Neural progenitor cell (in vitro differentiated cells): ENCODE measurements at regions not wholly inside any gene's neighbourhood (a gene's known extent, or its start where the extent isn't known, plus 50 kb on each side); places are given as distances from the start of the nearest gene placed in this dataset.

Experiments
- DNase-seq: peaks from one replicate; pipeline ENCODE4 v3.0.0-alpha.2; 2016; ENCODE audit warnings: low spot score
- H2AFZ ChIP-seq: fragments of 200-600 bp; sonication (generic); replicated peaks from 2 replicates; pipeline ENCODE4 v1.6.1; 2016; ENCODE audit warnings: antibody characterized with exemption
- H3F3A ChIP-seq: fragments of 200-600 bp; sonication (generic); 2 replicates; pipeline ENCODE4 v1.6.1; 2016; ENCODE audit warnings: antibody characterized with exemption, low read depth
- H3K27ac ChIP-seq: fragments of 200-600 bp; sonication (generic); 2 replicates; pipeline ENCODE4 v1.5.1; 2016; ENCODE audit warnings: mild to moderate bottlenecking
- H3K27me3 ChIP-seq: fragments of 200-600 bp; sonication (generic); 2 replicates; pipeline ENCODE4 v1.6.1; 2016; ENCODE audit warnings: mild to moderate bottlenecking, moderate library complexity
- H3K36me3 ChIP-seq: fragments of 200-600 bp; sonication (generic); 2 replicates; pipeline ENCODE4 v1.5.1; 2016
- H3K4me1 ChIP-seq: fragments of 200-600 bp; sonication (generic); 2 replicates; pipeline ENCODE4 v1.6.1; 2016; ENCODE audit warnings: mixed run types
- H3K4me2 ChIP-seq: fragments of 200-600 bp; sonication (generic); 2 replicates; pipeline ENCODE4 v1.6.1; 2016
- H3K4me3 ChIP-seq: fragments of 200-600 bp; sonication (generic); 2 replicates; pipeline ENCODE4 v1.5.1; 2016
- H3K79me2 ChIP-seq: fragments of 200-600 bp; sonication (generic); 2 replicates; pipeline ENCODE4 v1.6.1; 2016; ENCODE audit warnings: low read depth
- H3K9ac ChIP-seq: fragments of 200-600 bp; sonication (generic); 2 replicates; pipeline ENCODE4 v1.6.1; 2016
- H3K9me3 ChIP-seq: fragments of 200-600 bp; sonication (generic); 2 replicates; pipeline ENCODE4 v1.5.1; 2016; ENCODE audit warnings: low read depth
- H4K20me1 ChIP-seq: fragments of 200-600 bp; sonication (generic); 2 replicates; pipeline ENCODE4 v1.6.1; 2016; ENCODE audit warnings: low read depth
- H3K27ac Mint-ChIP-seq: 3 replicates; pipeline ENCODE4 v1.8.0; 2021; ENCODE audit warnings: mixed read lengths
- H3K27me3 Mint-ChIP-seq: 2 replicates; pipeline ENCODE4 v1.8.0; 2022; ENCODE audit warnings: low read depth, mild to moderate bottlenecking, inconsistent platforms, moderate library complexity, mixed read lengths; ENCODE audit not compliant: insufficient read depth
- H3K36me3 Mint-ChIP-seq: 3 replicates; pipeline ENCODE4 v1.8.0; 2021; ENCODE audit warnings: mixed read lengths
- H3K4me1 Mint-ChIP-seq: 3 replicates; pipeline ENCODE4 v1.8.0; 2021; ENCODE audit warnings: mixed read lengths
- H3K4me3 Mint-ChIP-seq: 3 replicates; pipeline ENCODE4 v1.8.0; 2021; ENCODE audit warnings: mild to moderate bottlenecking, moderate library complexity, mixed read lengths
- H3K9me3 Mint-ChIP-seq: 3 replicates; pipeline ENCODE4 v1.8.0; 2020; ENCODE audit warnings: mixed read lengths
- CTCF ChIP-seq: fragments of 200-600 bp; sonication (generic); IDR thresholded peaks from 2 replicates; pipeline ENCODE4 v1.5.1; 2017; ENCODE audit warnings: antibody characterized with exemption, mild to moderate bottlenecking
- EZH2 ChIP-seq: fragments of 200-600 bp; sonication (generic); IDR thresholded peaks from 2 replicates; pipeline ENCODE4 v1.6.1; 2017; ENCODE audit warnings: antibody characterized with exemption, mild to moderate bottlenecking, moderate library complexity
- EZH2phosphoT487 ChIP-seq: fragments of 200-600 bp; sonication (generic); IDR thresholded peaks from 2 replicates; pipeline ENCODE4 v1.6.1; 2017; ENCODE audit warnings: antibody characterized with exemption

GRCh38 chr1:147479864-147480564, 61.3 kb upstream of the BCL9 start:
- Histone ChIP-seq H3K79me2 (no peaks in the 10 kb centered on the region), H3K4me1 (no peaks in the 10 kb centered on the region), H3K4me2 (no peak overlapping the region), H3K27ac (no peak overlapping the region), H3F3A (no peaks in the 10 kb centered on the region), H3K4me3 (no peak overlapping the region), H3K9me3 (no peaks in the 10 kb centered on the region), H4K20me1 (no peaks in the 10 kb centered on the region), H3K36me3 (no peaks in the 10 kb centered on the region), H3K9ac (no peak overlapping the region), H3K27me3 (no peaks in the 10 kb centered on the region), H2AFZ (no peak overlapping the region)
- no peak overlapping the region for H3K4me3 Mint-ChIP-seq
- TF ChIP-seq EZH2phosphoT487, result no peak
- TF ChIP-seq CTCF, result no peak
- no peak for TF ChIP-seq EZH2
- peaks cover 3% of the 10 kb centered on the region for H3K27me3 Mint-ChIP-seq
- H3K4me1 Mint-ChIP-seq, result no peaks in the 10 kb centered on the region
- DNase-seq, result no peak
- no peak overlapping the region for H3K27ac Mint-ChIP-seq
- H3K36me3 Mint-ChIP-seq, result no peaks in the 10 kb centered on the region
- peaks cover 2% of the 10 kb centered on the region for H3K9me3 Mint-ChIP-seq

- no peak for DNase-seq
- TF ChIP-seq EZH2 (no peak), EZH2phosphoT487 (no peak), CTCF (no peak)
- peaks cover 3% of the 10 kb centered on the region for H3K27me3 Mint-ChIP-seq
- no peaks in the 10 kb centered on the region for H3K4me1 Mint-ChIP-seq
- no peaks in the 10 kb centered on the region for H3K9me3 ChIP-seq
- no peak overlapping the region for H3K27ac Mint-ChIP-seq
- no peaks in the 10 kb centered on the region for H4K20me1 ChIP-seq
- H3K36me3 ChIP-seq, result no peaks in the 10 kb centered on the region
- H3K4me3 ChIP-seq, result no peak overlapping the region
- no peaks in the 10 kb centered on the region for H3K36me3 Mint-ChIP-seq
- H3K27me3 ChIP-seq, result no peaks in the 10 kb centered on the region
- no peak overlapping the region for H3K27ac ChIP-seq
- H3K9ac ChIP-seq, result no peak overlapping the region
- H2AFZ ChIP-seq, result no peak overlapping the region
- no peaks in the 10 kb centered on the region for H3F3A ChIP-seq
- no peak overlapping the region for H3K4me3 Mint-ChIP-seq
- no peak overlapping the region for H3K4me2 ChIP-seq
- H3K4me1 ChIP-seq, result no peaks in the 10 kb centered on the region
- no peaks in the 10 kb centered on the region for H3K79me2 ChIP-seq
- peaks cover 2% of the 10 kb centered on the region for H3K9me3 Mint-ChIP-seq
These were observed 60.8 kb upstream of the BCL9 start for GRCh38 chr1:147480565-147480935.

- Histone ChIP-seq H4K20me1 (no peaks in the 10 kb centered on the region), H3K27ac (no peak overlapping the region), H3F3A (no peaks in the 10 kb centered on the region), H3K9me3 (no peaks in the 10 kb centered on the region), H3K4me1 (no peaks in the 10 kb centered on the region), H3K27me3 (no peaks in the 10 kb centered on the region), H2AFZ (no peak overlapping the region), H3K36me3 (no peaks in the 10 kb centered on the region), H3K4me3 (no peak overlapping the region), H3K9ac (no peak overlapping the region), H3K4me2 (no peak overlapping the region), H3K79me2 (no peaks in the 10 kb centered on the region)
- Mint-ChIP-seq H3K36me3 (no peaks in the 10 kb centered on the region), H3K27me3 (peaks cover 3% of the 10 kb centered on the region), H3K4me3 (no peak overlapping the region), H3K27ac (no peak overlapping the region), H3K9me3 (no peaks in the 10 kb centered on the region), H3K4me1 (no peaks in the 10 kb centered on the region)
- DNase-seq, result no peak
- TF ChIP-seq CTCF (no peak), EZH2 (no peak), EZH2phosphoT487 (no peak)
These were observed 54.2 kb upstream of the BCL9 start for GRCh38 chr1:147486876-147487656.
